ENCODE measurements at regions not wholly inside any gene's neighbourhood (a gene's known extent, or its start where the extent isn't known, plus 50 kb on each side); places are given as distances from the start of the nearest gene placed in this dataset.

- Histone ChIP-seq H3K9me3 (replicated peaks in 1 of 2; ENCODE audit: control insufficient read depth in 1 of 2, insufficient read depth in 1 of 2, low read length in 2 of 2) (no peaks in the 10 kb centered on the region), H4K20me1 (ENCODE audit: insufficient read depth, low read length) (no peaks in the 10 kb centered on the region), H3K4me1 (ENCODE audit: control insufficient read depth in 1 of 2, insufficient read depth in 2 of 2, low read length in 2 of 2) (no peaks in the 10 kb centered on the region), H3K9ac (ENCODE audit: insufficient read depth, low read length, poor library complexity, severe bottlenecking) (no peak overlapping the region), H3K79me2 (ENCODE audit: insufficient read depth, low read length) (no peaks in the 10 kb centered on the region), H2AFZ (ENCODE audit: insufficient read depth, low read depth, low read length, poor library complexity, severe bottlenecking) (no peak overlapping the region), H3K36me3 (replicated peaks in 1 of 2; ENCODE audit: control insufficient read depth in 1 of 2, insufficient read depth in 2 of 2, low read length in 2 of 2) (no peaks in the 10 kb centered on the region), H3K27me3 (ENCODE audit: control insufficient read depth in 2 of 2, insufficient read depth in 2 of 2, low read length in 2 of 2) (no peaks in the 10 kb centered on the region), H3K27ac (ENCODE audit: low read depth in 1 of 2, low read length in 2 of 2) (no peak overlapping the region), H3K4me2 (replicated peaks; ENCODE audit: extremely low read depth, low read length, poor library complexity, severe bottlenecking) (no peak overlapping the region), H3K4me3 (replicated peaks in 1 of 3; ENCODE audit: low read depth in 2 of 3, low read length in 3 of 3) (no peak overlapping the region)
- DNase-seq: no peak
- Mint-ChIP-seq H3K4me1 (no peaks in the 10 kb centered on the region), H3K27ac (no peak overlapping the region), H3K27me3 (ENCODE audit: low read depth in 3 of 3) (peaks cover 0 to 3% (median 0%) of the 10 kb centered on the region in 3 donors), H3K4me3 (no peak overlapping the region), H3K9me3 (peaks cover 0 to 3% (median 1%) of the 10 kb centered on the region in 7 donors), H3K36me3 (no peaks in the 10 kb centered on the region)
- TF ChIP-seq, protein P1, sequence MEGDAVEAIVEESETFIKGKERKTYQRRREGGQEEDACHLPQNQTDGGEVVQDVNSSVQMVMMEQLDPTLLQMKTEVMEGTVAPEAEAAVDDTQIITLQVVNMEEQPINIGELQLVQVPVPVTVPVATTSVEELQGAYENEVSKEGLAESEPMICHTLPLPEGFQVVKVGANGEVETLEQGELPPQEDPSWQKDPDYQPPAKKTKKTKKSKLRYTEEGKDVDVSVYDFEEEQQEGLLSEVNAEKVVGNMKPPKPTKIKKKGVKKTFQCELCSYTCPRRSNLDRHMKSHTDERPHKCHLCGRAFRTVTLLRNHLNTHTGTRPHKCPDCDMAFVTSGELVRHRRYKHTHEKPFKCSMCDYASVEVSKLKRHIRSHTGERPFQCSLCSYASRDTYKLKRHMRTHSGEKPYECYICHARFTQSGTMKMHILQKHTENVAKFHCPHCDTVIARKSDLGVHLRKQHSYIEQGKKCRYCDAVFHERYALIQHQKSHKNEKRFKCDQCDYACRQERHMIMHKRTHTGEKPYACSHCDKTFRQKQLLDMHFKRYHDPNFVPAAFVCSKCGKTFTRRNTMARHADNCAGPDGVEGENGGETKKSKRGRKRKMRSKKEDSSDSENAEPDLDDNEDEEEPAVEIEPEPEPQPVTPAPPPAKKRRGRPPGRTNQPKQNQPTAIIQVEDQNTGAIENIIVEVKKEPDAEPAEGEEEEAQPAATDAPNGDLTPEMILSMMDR (IDR thresholded peaks at IDR 0.05): no peak
- intact Hi-C loops (cut with micrococcal nuclease): no loop called here
- WGBS (ENCODE audit: insufficient coverage): no CpG with 5 or more reads among the region's 1 CpG
Measured at GRCh38 chr14:28946267-28946666, 179.7 kb downstream of the FOXG1 start.

DNA sequence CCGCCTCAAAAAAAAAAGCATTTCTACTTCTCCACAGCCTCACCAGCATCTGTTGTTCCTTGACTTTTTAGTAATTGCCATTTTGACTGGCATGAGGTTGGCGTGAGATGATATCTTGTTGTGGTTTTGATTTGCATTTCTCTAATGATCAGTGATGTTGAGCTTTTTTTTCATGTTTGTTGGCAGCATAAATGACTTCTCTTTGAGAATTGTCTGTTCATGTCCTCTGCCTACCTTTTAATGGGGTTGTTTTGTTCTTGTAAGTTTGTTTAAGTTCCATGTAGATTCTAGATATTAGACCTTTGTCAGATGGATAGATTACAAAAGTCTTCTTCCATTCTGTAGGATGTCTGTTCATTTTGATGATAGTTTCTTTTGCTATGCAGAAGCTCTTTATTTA, 182.9 kb downstream of the FOXG1 start:
- no peaks in the 10 kb centered on the region for H3K4me1 Mint-ChIP-seq
- H3K4me2 ChIP-seq (replicated peaks; ENCODE audit: extremely low read depth, low read length, poor library complexity, severe bottlenecking): no peak overlapping the region
- no peak overlapping the region for H3K27ac ChIP-seq (ENCODE audit: low read depth in 1 of 2, low read length in 2 of 2)
- intact Hi-C loops (cut with micrococcal nuclease): no loop called here
- TF ChIP-seq, protein P1 (IDR thresholded peaks at IDR 0.05): no peak
- WGBS (ENCODE audit: insufficient coverage): 80% methylated on average over 1 of the region's 2 CpGs
- no peaks in the 10 kb centered on the region for H3K27me3 ChIP-seq (ENCODE audit: control insufficient read depth in 2 of 2, insufficient read depth in 2 of 2, low read length in 2 of 2)
- H3K9me3 Mint-ChIP-seq: peaks cover 0 to 3% (median 1%) of the 10 kb centered on the region in 7 donors
- no peaks in the 10 kb centered on the region for H3K36me3 ChIP-seq (replicated peaks in 1 of 2; ENCODE audit: control insufficient read depth in 1 of 2, insufficient read depth in 2 of 2, low read length in 2 of 2)
- no peak for DNase-seq
- no peak overlapping the region for H3K27ac Mint-ChIP-seq
- peaks cover 0 to 5% (median 0%) of the 10 kb centered on the region in 3 donors for H3K27me3 Mint-ChIP-seq (ENCODE audit: low read depth in 3 of 3)
- H3K9me3 ChIP-seq (replicated peaks in 1 of 2; ENCODE audit: control insufficient read depth in 1 of 2, insufficient read depth in 1 of 2, low read length in 2 of 2): no peaks in the 10 kb centered on the region
- no peak overlapping the region for H3K4me3 ChIP-seq (replicated peaks in 1 of 3; ENCODE audit: low read depth in 2 of 3, low read length in 3 of 3)
- no peaks in the 10 kb centered on the region for H4K20me1 ChIP-seq (ENCODE audit: insufficient read depth, low read length)
- no peak overlapping the region for H3K4me3 Mint-ChIP-seq
- no peak overlapping the region for H3K9ac ChIP-seq (ENCODE audit: insufficient read depth, low read length, poor library complexity, severe bottlenecking)
- H3K4me1 ChIP-seq (ENCODE audit: control insufficient read depth in 1 of 2, insufficient read depth in 2 of 2, low read length in 2 of 2): no peaks in the 10 kb centered on the region
- H3K36me3 Mint-ChIP-seq: no peaks in the 10 kb centered on the region
- H2AFZ ChIP-seq (ENCODE audit: insufficient read depth, low read depth, low read length, poor library complexity, severe bottlenecking): no peak overlapping the region
- H3K79me2 ChIP-seq (ENCODE audit: insufficient read depth, low read length): no peaks in the 10 kb centered on the region
